ENCODE measurements at regions not wholly inside any gene's neighbourhood (a gene's known extent, or its start where the extent isn't known, plus 50 kb on each side); places are given as distances from the start of the nearest gene placed in this dataset.

DNA sequence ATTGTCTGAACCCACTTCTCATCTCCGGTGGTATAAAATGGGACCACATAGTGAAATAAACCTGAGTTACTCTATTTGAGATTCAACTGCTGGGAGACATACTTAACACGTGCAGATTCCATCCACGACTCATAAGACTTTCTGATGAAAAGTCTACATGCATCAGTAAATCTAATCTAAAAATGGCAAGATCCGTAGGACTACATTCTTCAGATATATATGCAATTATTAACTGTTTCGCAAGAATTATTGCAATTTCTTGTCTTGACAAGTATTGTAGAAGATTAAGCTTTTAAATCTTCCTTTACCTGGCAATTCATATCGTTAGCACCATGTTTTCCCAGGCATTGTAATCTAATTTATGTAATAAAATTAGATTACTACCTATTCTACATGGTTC is 718.7 kb upstream of the CBLB start:
- DNase-seq (ENCODE audit: low spot score) (no peak), FAIRE-seq (no peak)

DNA sequence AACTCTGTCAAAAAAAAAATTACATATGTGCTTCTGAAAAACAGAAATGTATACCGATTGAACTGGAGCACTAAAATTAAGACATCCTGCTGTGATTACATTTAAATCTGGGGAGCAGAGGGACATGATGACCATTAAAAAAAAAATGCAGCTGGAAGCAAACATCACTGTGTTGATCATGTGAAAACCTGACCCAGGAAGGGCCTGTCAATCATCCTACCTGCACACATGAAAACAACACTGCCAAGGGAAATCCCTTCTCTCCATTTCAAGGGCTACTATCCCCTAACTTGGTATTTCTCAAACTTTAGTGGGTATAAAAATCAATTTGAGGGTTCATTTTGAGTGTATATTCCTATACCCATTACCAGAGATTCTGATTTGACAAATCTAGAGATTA is 719.9 kb upstream of the CBLB start:
- no peak for FAIRE-seq
- DNase-seq (ENCODE audit: low spot score) = no peak

DNA sequence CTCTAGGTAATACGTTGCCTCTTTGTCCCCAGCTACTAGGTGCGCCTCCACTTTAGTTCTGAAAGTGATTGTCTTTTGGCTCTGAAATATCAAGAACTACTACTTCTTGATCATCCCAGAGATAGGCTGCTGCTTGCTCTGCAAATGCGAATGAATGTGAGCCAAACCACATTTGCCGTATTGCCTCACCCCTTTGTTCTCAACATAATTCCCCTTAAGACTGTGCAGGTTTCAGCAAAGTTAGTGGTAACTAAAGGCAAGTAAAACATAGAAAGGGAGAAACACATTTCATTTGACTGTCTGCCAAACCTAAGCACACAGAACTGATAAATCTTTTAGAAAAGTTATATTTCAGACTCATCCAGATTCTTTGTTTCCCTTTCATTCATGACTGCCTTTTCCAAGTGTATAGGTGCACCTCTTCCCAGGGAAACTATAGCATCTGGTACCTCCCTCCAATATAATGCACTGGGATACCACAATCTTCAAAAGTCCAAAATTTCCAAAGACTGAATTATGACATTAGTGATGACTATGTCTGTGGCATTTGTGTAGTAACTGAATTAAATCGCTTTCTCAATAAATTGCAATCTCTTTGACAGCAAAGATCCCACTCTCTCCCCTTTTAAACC is 720.6 kb upstream of the CBLB start:
- FAIRE-seq = no peak
- no peak for DNase-seq (ENCODE audit: low spot score)

DNA sequence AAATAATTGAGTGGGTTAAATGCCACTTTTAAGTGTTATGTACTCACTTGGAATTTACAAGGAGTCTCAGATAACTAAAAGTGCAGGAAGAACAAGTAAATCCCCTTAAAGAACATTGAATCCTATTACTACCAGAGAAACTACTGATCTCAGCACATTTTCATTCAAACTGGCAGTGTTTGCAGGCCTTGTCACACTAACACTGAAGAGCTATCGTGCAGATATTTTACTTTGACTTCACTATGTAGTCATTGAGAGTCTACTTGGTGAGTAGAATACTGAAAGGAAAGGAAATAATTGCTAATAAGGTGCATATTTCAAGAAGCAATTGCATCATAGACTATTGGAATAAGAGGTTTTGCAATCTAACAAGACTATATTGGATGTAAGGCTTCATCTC is 721.4 kb upstream of the CBLB start:
- DNase-seq (ENCODE audit: low spot score) (no peak), FAIRE-seq (no peak)

DNA sequence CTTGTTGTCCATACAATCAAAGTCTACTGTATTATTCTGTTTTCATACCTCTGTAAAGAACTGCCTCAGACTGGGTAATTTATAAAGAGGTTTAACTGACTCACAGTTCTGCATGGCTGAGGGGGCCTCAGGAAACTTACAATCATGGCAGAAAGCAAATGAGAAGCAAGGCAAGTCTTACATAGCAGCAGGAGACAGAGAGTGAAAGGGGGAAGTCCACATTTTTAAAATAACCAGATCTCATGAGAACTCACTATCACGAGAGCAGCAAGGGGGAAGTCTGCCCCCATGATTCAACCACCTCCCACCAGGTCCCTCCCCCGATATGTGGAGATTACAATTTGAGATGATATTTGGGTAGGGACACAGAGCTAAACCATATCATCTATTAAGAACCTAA is 724.6 kb upstream of the CBLB start:
- FAIRE-seq = no peak

DNA sequence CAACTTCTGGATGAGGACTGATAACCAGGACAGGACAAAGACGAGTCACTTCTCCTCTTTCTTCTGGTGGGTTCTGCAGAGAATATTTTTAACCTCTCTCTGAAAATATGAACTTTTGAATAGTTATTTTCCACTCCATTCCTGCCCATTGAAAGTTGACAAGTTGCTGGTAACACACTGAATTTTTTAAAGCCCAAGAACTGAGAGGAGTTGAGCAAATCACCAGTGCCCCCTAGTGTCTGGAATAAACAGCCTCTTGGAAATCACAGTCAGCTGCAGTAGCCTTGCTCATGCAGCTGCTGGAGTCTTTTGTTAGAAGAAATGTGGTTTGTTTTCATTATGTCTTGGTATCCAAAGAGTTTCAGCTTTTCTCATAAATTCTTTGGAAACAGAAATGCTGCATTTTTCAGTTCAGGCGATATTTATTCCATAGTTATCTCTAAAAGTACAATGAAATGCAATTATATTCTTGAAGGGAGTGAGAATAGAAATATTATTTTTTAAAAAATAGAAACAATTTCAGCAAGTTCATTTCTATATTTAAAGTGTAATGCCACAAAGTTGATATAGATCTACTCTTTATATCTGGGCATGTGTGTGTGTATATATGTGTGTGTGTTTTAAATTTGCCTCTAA is 741.0 kb upstream of the CBLB start:
- DNase-seq (ENCODE audit: low spot score) (peak; percentile 65), FAIRE-seq (peak; percentile 80)

More for the DNA sequence above, 724.6 kb upstream of the CBLB start:
- no peak for DNase-seq (ENCODE audit: low spot score)

DNA sequence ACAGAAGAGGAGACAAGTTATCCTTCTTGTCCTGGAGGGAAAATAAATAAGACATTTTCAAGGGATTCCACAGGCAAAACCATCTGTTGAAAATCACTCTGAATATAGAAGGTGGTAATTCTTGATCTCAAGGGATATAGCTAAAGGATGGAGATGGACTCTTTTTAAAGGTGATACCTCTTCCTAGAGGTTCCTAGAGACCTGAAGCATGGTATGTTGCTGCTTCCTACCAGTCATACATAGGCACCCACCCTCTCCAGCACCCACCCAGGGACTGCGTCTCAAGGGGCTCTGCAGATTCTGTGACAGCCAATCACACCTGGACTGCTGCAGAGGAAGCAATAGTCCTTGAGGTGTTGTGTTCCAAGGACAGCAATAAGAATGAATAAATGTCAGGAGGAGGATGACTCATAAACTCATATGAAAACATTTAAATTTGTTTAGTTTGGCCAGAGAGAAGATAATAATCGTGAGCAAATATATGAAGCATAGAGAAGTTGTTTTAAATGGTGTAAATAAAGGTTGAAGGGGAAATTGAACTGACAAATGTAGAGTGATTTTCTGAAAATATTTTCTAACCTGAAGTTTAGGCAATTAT is 741.6 kb upstream of the CBLB start:
- FAIRE-seq (no peak), DNase-seq (ENCODE audit: low spot score) (no peak)

DNA sequence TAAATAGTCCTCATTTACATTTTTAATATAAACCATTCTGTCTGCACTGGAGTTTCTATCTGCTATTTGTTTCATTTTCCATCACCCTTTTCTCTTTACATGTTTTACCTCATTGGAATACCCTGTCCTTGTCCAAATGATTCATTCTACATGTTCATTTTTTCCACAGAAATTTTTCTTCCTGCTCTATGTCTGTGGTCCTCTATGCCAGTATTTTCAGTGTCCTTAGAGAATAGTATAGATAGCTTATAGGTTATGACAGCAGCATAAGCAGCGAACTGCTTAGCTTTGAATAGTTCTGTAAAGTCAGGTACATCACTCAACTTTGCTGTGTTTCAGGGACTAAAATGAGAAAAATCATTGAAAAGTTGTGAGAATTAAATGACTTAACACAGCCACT is 742.3 kb upstream of the CBLB start:
- no peak for FAIRE-seq
- no peak for DNase-seq (ENCODE audit: low spot score)

DNA sequence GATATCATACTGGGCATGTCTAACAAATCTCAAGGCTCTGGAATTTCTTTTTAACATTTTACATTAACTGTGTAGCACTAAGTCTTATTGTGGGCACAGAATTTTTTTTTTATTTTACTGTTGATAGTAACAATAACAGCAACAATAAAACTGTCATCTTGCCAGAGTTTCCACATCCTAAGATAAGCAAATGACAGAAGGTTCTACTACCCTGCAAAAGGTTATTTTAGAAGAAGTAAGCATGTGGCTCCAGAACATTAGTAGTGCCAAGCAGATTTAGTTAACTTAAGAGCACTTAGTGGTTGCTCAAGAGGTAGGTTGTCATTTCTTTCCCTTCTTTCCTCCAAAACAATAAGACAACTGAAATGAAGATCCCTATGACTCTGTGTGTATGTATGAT is 743.0 kb upstream of the CBLB start:
- FAIRE-seq = no peak
- DNase-seq (ENCODE audit: low spot score) = no peak

DNA sequence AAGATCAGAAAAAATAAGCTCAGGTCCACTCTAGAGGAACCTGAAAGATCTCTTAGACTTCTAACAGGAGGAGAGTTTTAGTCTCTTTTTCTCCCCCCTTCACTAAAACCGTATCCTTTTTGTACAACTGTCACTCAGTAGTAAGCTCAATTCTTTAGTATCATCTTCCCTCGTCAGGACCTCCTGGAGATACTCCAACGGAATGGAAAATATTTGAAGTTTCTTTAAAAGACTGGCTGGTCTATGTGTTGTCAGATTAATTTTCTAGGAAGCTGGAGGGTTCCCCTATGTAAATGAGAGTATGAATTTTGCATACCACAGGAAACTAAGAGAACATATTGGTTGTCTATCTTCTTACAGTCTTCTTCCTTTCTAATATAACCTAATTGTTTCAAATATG is 747.7 kb upstream of the CBLB start:
- DNase-seq (ENCODE audit: low spot score) = no peak
- no peak for FAIRE-seq

DNA sequence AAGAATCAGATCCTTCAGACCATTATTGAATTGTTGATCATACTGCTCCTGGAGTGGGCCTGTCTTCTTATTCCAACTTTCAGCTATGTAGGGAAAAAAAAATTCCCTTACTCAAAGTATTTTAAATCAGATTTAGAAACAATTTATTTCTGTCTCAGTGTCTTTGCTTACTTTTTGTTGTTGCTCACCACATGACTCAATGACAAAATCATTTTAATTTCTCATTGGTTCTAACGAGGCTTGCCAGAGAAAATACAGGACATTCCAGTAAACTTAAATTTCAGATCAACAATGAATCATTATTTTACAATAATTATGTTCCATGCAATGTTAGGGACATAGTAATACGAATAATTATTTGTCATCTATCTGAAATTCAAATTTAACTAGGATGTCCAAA is 748.5 kb upstream of the CBLB start:
- FAIRE-seq (no peak), DNase-seq (ENCODE audit: low spot score) (no peak)

DNA sequence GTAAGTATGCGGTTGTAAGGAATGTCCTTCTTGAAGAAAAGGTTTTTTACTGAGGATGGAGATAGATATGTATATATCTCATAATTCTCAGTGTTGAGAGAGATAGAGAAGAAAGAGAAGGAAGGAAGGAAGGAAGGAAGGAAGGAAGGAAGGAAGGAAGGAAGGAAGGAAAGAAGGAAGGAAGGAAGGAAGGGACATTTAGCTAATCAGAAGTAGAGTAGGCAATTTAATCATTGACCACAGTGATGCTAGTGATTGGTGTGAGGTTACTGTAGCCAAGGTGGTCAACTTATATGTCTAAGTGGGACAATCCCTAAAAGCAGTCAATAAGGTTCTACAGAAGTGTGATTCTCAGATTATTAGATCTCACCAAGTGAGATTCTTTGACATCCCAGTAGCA is 751.8 kb upstream of the CBLB start:
- DNase-seq (ENCODE audit: low spot score) (no peak), FAIRE-seq (no peak)

DNA sequence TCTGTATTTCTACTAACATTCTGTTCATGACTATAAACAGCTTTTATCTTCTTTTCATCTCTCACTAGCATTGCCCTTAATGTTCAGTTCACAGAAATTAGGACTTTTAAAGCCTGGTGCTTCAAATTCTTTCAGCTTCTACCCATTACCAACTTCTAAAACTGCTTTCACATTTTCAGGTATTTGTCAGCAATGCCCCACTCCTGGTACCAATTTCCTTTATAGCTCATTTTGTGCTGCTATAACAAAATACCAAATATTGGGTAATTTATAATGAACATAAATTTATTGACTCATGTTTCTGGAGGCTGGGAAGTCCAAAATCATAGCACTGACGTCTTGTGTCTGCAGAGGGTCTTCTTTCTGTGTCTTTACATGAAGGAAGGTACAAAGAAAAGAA is 753.1 kb upstream of the CCDC54 start:
- no peak for FAIRE-seq
- no peak for DNase-seq (ENCODE audit: low spot score)

DNA sequence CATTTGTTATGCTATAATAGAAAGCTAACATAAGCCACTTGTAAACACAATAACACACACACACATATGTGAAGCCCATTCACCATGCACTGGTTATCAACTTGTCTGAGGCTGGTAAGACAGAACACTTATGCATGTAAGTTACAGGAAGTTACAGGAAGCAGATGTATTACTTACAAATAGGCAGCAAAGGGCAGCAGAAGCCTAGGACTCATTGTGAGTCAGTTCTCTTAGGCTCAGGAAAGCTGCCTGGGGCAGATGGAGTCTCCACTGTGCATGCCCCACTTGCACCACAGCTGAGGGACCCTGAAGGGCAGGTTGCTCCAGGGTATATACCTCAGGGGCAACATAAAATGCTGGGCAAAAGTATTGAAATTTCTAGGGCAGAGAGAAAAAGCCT is 748.8 kb upstream of the CCDC54 start:
- FAIRE-seq = no peak
- no peak for DNase-seq (ENCODE audit: low spot score)

DNA sequence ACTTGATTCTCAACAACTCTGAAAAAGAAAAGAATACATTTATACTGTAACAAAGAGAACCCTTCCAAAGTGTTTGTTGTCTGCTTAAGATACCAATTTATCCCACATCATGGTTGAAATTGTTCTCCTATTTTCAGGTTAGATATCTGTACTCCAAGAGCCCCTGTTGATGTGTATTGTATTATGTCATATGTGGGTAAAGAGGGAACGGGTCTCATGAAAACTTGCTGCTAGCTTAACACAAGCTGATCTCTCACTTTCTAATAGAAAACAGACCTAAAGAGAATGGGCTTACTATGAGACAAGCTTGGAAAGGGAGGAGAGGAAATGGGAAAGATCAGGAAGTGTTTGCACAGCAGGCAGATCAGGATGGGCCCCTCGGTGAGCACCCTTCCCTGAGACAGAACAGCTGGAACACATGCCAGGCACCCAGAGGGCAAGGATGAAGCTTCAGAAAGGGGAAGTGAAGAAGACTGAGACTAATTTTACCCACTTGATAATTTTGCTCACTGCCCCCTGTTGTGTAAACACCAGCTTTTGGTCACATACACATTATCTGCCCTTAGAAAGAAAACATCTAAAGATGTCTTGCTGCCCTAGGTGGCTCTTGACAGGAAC is 747.9 kb upstream of the CCDC54 start:
- DNase-seq (ENCODE audit: low spot score) (no peak), FAIRE-seq (no peak)

DNA sequence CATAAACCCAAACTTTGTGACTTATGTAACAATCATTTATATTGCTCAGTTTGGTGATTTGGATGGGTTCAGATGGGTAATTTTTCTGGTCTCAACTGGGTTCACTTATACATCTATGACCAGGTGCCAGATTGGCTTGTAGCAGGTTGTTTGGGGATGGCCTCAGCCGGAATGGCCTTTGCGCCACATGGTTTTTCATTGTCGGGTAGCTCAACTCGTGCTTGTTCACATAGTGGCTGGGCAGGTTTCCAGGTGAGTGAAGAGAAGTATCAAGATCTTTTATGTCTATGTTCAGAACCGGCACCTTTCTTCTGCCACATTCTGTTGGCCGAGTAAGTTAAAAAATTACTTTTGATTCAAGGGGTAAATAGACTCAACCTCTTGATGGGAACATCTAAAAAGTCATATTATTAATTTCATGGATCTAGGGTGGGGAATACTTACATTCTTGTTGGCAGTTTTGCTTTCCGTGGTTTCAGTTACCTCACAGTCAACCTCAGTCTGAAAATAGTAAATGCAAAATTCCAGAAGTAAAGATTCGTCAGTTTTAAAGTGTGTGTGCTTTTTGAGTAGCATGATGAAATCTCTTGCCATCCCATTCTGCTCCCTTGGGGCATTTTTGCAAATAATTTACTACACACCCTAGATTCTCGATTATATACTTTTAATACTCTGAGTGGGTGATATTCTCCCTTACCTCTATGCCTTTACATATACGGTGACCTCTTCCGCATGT is 745.7 kb upstream of the CCDC54 start:
- DNase-seq (ENCODE audit: low spot score) = no peak
- FAIRE-seq = no peak

DNA sequence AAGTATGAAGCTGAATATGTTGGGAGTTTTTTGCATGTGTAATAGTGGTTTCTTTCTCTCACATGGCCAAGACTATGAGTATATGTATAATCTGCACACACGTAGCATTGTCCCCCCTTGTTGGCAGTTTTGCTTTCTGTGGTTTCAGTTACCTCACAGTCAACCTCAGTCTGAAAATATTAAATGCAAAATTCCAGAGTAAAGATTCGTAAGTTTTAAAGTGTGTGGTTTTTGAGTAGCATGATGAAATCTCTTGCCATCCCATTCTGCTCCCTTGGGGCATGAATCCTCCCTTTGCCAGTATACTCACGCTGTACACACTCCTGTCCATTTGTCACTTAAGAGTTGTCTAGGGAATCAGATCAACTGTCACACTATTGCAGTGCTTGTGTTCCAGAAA is 742.0 kb upstream of the CCDC54 start:
- DNase-seq (ENCODE audit: low spot score) (peak; percentile 85), FAIRE-seq (peak; percentile 85)

DNA sequence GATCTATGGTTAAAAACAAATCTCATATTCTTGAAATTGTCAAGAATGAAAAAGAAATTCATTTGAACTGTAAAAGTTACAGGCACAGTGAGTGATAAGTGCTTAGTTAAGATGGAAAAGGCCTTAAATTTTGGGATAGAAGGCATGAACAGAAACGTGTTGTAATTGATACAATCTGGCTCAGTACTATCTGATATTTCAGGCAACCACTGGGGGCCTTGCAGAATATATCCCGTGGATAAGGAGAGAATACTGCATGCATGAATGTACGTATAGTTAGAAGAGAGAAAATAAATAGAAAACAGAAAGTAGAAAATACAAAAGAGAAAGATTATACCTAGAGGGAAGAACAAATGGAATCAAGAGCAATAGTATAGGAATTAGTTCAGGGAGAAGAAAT is 741.4 kb upstream of the CCDC54 start:
- no peak for DNase-seq (ENCODE audit: low spot score)

DNA sequence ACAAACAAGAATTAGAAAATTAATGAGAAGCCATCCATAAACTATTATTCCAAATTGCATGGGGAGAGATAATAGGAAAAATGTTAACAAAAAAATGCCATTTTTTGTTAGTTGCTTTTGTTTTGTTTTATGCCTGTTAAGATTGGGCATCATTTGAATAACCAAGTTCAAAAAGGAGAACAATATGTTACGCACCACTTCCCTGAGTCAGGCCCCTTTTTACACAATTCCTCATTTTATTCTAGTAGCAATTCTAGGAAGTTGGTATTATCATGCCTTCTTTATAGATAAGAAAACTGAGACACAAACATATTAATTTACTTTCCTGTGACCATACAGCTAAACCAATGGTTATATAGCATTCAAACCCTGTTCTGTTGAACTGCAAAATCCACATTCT is 736.9 kb upstream of the CCDC54 start:
- FAIRE-seq = no peak
- DNase-seq (ENCODE audit: low spot score) = no peak

More for the DNA sequence above, 741.4 kb upstream of the CCDC54 start:
- FAIRE-seq = no peak

DNA sequence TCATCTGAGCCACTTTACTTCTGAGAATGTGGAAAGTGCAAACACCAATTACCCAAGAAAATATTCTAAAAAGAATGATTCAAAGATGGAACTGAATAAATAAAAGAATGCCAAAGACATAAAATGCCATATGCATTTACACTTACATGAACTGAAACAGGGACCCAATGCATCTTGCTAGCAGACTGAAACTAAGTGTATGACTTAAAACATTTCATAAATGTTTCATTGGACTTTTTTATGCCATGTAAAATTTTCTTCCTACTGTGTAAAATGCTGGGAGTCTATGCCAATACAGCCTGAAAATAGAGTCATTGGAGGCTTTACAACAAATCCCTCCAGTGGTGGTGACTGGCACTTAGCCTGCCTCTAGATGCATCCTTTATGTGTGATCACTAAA is 735.1 kb upstream of the CCDC54 start:
- FAIRE-seq (no peak), DNase-seq (ENCODE audit: low spot score) (no peak)

DNA sequence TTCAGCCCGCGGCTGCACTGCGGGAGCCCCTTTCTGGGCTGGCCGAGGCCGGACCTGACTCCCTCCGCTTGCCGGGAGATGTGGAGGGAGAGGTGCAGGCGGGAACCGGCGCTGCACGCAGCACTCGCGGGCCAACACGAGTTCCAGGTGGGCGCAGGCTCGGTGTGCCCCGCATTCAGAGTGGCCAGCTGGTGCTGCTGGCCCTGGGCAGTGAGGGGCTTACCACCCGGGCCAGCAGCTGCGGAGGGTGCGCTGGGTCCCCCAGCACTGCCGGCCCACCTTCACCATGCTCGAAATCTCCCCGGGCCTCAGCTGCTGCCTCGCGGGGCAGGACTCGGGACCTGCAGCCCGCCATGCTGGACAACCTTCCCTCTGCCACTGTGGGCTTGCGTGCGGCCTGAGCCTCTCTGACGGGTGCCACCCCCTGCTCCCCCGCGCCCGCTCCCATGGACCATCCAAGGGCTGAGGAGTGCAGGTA is 733.5 kb upstream of the CCDC54 start:
- DNase-seq (ENCODE audit: low spot score) (no peak), FAIRE-seq (no peak)
